ENCODE measurements at regions not wholly inside any gene's neighbourhood (a gene's known extent, or its start where the extent isn't known, plus 50 kb on each side); places are given as distances from the start of the nearest gene placed in this dataset.

GRCh38 chr3:46090161-46090591 lies 62.9 kb upstream of the XCR1 start:
- no peak for DNase-seq (ENCODE audit: low read depth in 2 of 2)

DNA sequence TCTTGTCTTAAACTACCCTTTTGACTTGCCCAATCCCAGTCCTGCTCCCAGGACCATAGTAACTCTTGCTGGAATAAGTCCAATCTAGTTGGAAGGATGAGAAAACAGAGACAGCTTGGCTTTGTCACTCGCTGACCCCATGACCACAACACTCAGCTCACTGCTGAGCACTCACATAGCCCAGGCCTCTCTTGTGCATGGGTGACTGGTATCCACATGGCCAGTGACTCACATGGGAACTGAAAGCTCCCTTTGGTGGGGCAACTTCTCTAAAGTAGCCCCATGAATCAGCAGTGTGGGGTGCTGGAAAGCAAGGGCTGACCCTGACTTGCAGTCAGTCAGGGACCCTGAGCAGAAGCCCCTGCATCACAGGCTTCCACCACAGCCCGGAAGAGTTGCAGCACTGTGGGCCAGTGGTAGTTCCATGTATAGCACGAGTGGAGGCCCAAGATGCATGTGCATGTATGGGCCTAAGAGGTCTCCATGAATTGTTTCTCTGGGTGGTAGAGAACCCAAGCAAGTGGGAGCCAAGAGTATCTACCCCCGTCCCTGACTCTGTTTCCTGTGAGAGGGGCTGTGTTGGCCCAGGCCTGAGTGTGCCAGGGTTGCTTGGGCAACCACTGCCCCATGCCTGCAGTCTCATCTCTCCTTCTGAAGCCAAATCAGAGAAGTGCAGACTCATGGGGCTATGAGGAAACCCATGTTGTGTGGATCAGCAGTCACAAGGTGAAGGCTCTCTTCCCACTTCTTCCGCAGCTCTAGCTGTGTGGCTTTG lies 62.1 kb upstream of the XCR1 start:
- no peak for DNase-seq (ENCODE audit: low read depth in 2 of 2)

DNA sequence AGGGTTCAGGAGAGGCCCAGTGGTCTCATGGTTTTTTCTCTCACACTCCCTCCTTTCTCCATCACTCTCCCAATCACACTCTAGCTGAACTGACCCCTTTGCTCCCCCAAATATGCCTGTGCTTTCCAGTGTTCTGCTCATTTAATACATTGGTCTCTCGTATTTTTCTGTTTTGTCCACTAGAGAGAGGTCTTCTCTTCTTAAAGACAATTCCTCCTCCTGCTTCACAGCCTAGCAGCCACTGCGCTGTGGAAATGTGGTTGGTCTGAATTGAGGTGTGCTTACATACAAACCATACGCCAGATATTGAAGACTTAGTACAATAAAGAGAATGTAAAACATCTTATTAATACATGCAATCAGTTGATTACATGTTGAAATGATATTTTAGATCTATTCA lies 60.6 kb upstream of the XCR1 start:
- DNase-seq (ENCODE audit: low read depth in 2 of 2), result no peak

DNA sequence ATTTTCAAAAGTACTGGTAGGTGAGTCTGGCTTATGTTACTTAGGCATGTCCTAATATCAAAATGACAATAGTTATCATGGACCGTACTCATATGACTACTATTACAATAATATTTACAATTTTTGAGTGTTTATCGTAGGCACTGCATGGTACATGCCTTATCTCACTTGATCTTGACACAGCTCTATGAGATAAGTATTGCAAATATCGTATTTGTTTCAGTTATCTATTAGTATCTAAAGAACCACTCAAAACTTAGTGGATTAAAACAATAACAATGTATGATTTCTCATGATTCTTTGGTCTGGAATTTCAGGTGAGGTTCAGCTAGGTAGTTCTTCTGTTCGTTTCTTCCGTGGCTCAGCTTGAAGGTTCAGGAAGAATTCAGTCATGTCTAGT lies 59.7 kb upstream of the XCR1 start:
- DNase-seq (ENCODE audit: low read depth in 2 of 2), result no peak

DNA sequence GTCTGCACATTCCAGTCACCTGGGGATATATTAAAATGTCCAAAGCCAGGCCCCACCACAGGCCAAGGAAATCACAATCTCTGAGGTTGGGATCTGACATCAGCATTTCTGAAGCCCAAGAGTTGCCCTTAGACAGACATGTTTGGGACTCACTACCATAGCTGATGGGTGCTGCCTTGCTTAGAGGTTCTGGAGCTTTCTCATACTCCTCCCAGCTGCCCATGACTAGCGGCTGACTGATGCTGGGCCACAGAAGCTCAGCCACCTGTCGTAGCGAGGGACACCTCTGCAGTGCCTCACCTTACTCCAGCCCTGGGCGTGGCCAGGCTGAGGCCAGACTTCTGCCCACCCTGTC lies 58.8 kb upstream of the XCR1 start:
- DNase-seq (ENCODE audit: low read depth in 2 of 2), result no peak

- no peak for DNase-seq (ENCODE audit: low read depth in 2 of 2)
Measured at GRCh38 chr3:46085421-46086082, 58.3 kb upstream of the XCR1 start.

- no peak for DNase-seq (ENCODE audit: low read depth in 2 of 2)
Measured at GRCh38 chr3:46083956-46084355, 56.7 kb upstream of the XCR1 start.

GRCh38 chr3:46082849-46083248 lies 55.6 kb upstream of the XCR1 start:
- no peak for DNase-seq (ENCODE audit: low read depth in 2 of 2)

GRCh38 chr3:46082021-46082420 lies 54.7 kb upstream of the XCR1 start:
- DNase-seq (ENCODE audit: low read depth in 2 of 2), result no peak

GRCh38 chr3:46080969-46081345 lies 53.7 kb upstream of the XCR1 start:
- DNase-seq (ENCODE audit: low read depth in 2 of 2), result no peak

DNA sequence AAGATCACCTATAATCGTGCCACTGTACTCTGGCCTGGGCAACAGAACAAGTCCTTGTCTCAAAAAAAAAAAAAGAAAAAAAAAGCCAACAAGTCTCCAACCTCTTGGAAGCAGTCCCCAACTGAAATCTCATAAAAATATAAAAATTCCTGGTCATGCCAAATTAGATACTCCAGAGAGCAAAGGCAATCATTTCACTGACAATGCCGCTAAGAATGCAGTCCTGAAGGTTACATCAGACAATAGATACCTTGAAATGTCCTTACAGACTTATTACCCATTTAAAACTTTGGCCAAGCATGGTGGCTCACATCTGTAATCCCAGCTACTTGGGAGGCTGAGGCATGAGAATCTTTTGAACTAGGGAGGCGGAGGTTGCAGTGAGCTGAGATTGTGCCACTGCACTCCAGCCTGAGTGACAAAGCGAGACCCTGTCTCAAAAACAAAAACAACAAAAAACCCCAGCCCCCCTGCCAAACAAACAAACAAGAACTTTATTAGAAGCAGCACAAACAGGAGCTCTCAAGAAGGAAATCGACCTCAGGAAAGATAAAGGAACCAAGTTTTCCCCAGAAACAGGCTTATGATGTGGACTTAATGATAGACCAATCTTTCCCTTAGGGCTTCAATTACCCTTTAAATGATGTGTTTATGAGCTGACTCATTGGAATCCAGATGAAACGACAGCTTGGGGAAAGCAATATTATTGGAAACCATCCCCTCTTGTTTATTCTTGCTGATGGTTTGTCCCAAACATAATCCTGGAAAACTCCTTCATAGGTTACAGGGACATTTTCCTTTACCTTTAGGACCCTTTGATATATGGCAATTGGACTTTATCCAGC lies 53.1 kb upstream of the XCR1 start:
- no peak for DNase-seq (ENCODE audit: low read depth in 2 of 2)

DNA sequence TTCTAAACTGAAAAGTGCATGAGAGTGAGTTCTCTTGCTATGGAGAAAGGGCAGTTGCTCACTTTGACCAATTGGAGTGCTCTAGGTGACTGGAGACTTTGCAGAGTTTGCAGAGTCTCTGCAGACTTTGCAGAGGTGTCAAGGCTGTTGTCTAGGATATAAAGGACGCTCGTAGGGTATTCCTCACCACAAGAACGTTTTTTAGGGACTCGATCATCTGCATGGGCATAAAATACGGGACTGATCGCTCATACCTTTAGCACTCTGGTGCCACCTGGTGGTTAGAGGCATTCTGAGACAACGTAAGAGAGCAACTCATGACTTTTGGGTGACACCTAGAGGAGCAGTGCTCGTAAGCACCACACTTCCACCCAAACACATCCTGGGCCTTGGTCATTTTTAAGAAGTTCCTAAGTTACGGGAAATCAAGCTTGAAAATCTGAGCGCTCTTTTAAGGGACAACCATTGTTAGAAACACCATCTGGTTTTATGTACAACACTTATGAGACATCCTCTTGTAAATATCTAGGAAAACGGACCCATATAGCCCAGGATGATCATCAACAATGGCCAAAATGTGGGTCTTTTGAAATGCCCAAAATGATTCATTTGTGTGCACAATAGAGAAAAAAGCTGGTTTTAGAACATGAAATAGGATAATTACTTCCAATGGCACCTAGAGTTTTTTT lies 51.6 kb upstream of the XCR1 start:
- DNase-seq (ENCODE audit: low read depth in 2 of 2), result peak; percentile 80
